ENCODE measurements at regions not wholly inside any gene's neighbourhood (a gene's known extent, or its start where the extent isn't known, plus 50 kb on each side); places are given as distances from the start of the nearest gene placed in this dataset.

- no peak for DNase-seq (ENCODE audit: low read depth)
These were observed 73.9 kb downstream of the CASP3 start for GRCh38 chr4:184575306-184575705.

GRCh38 chr4:184574861-184575260 is 74.4 kb downstream of the CASP3 start:
- DNase-seq (ENCODE audit: low read depth): no peak

- no peak for DNase-seq (ENCODE audit: low read depth)
These were observed 75.5 kb downstream of the CASP3 start for GRCh38 chr4:184573701-184574100.

DNA sequence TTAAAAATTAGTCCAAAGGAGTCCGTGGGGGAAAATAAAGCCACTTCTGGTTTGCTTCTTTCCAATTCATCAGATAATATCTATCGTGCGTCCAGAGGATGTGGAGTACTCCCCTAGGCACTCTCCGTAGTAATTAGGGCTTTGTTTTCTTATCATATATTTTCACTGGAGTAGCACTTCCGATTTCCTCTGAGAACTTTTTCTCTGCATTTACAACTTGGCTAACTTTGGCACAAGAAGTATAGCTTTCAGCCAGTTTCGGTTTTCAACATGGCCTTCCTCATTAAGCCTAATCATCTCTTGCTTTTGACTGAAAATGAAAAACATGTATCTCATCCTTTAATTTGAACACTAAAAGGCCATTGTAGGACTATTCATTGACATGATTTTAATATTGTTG is 80.5 kb downstream of the CASP3 start:
- DNase-seq (ENCODE audit: low read depth): no peak

DNA sequence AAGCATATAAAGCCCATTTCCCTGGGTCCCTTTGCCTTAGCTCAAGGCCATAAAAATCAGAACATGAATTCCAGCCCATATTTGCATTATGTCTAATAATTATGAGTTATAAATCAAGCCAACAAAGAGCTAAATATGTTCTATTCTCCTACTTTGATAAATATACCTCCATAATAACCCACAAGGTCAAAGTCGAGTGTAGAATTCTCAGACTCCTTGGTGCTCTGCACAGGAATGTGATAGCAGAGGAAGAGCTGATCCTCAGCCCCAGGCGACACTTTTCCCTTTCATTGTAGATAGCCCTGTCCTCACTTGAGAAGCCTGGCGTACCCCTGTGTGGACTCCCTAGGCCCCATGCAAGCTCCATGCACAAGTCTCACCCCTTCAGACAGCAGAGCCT is 85.6 kb downstream of the CASP3 start:
- DNase-seq (ENCODE audit: low read depth): no peak

GRCh38 chr4:184558996-184559395 is 84.6 kb upstream of the IRF2 start:
- DNase-seq (ENCODE audit: low read depth): no peak

DNA sequence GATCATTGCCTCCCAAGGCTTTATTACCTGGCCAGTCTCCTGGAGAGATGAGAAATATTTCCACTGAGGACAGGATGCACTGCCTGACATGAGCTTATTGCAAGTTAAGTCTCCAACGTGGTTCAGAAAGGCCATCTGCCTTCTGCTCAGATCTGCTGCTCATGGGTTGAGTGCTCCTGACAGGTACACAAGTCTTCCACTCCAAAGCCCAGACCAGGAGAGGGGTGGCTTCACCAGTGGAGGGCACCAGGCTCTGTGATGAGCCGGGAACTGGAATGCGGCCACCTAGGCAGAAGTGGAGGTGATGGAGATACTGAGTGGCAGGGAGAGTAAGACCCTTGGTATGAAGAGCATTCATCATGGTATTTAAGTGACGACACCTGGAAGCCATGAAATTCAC is 79.5 kb upstream of the IRF2 start:
- DNase-seq (ENCODE audit: low read depth): no peak

GRCh38 chr4:184550476-184550875 is 76.1 kb upstream of the IRF2 start:
- DNase-seq (ENCODE audit: low read depth): no peak

DNA sequence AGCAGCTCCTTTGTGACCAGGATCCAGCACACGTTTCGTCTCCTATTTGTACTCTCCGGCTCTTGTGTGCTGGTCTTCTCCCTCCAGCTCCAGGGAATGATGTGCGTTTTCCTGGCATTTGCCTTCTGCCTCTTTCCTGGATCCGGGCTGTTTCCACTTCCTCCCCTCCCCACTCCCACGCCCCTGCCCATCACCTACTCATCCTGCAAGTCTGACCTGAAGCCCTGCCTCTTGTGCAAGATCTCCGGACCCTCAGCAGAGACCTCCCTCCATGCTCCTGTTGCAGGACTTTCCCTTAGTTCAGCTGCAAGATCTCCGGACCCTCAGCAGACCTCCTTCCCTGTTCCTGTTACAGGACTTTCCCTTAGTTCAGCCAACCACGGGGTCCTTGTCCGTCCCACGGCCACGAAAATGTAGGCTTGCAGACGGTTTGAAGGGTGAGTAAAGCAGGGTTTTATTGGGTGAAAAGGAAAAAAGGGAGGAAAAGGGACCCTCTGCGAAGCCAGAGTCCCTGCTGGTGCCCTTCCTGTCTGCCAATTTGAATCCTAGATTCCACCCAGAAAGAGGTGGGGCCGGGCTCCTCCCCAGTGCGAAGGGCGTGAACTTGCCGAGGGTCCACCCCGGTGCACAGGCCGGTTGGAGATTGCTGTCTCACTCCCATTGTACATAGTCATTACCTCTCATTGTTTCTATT is 74.4 kb upstream of the IRF2 start:
- DNase-seq (ENCODE audit: low read depth): no peak

DNA sequence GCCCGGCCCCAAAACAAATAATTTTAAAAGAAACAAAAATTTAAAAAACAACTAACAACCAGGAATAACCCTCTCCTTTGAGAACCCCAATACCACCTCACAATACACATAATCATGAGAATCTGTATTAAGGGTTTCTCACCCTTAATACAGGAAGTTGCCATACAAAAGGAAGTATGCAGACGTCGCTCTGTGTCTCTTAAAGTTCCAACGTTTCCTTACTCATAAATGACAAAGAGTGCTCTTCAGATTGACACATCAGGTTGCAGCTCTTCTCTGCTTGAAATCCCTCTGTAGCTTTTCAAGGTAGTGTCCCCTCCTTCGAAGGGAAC is 73.9 kb upstream of the IRF2 start:
- no peak for DNase-seq (ENCODE audit: low read depth)

DNA sequence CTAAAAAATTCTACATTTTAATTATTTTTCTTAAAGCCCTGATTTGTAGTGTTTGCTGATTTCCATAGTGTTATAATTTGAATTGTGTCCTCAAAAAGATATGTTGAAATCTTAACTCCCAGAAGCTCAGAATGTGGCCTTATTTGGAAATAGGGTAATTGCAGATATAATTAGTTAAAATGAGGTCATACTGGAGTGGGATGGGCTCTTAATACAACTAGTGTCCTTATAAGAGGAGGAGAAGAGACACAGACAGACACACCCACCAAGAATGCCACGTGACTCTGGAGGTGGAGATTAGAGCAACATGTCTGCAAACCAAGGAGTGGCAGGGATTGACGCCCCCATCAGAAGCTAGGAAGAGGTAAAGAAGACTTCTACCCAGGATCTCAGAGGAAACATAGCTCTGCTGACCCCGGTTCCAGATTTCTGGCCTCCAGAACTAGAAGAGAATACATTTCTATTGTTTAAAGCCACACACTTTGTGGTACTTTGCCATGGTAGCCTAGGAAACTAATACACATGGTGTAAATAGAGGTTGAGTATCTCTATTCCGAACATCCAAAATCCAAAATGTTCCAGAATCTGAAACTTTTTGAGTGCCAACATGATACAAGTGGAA is 70.5 kb upstream of the IRF2 start:
- no peak for DNase-seq (ENCODE audit: low read depth)

- DNase-seq (ENCODE audit: low read depth): no peak
These were observed 67.6 kb upstream of the IRF2 start for GRCh38 chr4:184541907-184542306.

- no peak for DNase-seq (ENCODE audit: low read depth)
These were observed 66.0 kb upstream of the IRF2 start for GRCh38 chr4:184540307-184540706.

- DNase-seq (ENCODE audit: low read depth): peak; percentile 77
These were observed 63.8 kb upstream of the IRF2 start for GRCh38 chr4:184538023-184538599.

DNA sequence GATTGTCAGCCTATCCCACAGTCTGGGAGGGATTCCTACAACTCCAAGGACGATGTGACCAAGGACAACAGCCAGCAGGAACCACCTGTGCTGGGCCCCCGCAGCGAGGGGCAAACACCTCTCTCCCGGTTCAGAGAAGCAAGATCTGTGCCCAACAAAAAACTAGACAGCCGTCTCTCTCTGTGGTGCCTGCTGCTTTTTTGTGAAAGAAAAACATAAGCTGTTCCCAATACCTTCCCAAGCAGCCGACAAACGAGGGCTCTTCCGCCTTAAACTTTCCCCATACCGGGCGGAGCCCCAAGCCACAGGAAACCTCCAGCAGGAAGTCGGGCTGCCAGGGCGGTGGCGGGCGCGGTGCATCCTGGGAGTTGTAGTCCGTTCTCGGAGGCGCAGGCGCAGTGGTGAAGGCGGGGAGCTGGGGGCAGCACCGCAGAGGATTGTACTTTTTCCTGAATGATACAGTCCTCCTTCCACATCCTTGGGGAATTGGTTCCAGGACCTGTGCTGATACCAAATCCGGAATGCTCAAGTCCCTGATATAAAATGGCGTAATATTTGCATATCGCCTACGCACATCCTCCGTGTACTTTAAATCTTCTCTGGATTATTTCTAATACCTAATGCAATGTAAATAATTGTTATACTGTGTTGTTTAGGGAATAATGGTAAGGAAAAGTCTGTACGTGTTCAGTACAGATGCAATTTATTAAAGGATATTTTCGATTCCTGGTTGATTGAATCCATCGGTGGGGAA is 63.1 kb upstream of the IRF2 start:
- peak; percentile 77 for DNase-seq (ENCODE audit: low read depth)

DNA sequence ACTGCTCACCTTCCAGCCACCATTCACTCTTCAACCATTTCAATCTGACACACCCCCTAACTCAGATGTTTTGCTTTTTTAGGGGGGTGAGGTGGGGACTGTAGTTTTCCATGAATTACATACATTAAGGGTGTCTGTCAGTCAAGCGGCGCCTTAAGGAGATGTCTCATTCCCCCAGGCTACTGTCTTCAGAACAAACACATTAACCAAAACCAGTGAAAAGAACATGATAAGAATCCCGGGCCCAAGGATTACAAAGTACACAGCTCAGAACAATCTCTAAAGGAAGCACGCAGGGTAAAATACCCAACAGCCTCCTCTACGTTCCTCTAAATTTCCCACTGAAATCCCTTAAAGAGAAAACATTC is 62.5 kb upstream of the IRF2 start:
- no peak for DNase-seq (ENCODE audit: low read depth)

DNA sequence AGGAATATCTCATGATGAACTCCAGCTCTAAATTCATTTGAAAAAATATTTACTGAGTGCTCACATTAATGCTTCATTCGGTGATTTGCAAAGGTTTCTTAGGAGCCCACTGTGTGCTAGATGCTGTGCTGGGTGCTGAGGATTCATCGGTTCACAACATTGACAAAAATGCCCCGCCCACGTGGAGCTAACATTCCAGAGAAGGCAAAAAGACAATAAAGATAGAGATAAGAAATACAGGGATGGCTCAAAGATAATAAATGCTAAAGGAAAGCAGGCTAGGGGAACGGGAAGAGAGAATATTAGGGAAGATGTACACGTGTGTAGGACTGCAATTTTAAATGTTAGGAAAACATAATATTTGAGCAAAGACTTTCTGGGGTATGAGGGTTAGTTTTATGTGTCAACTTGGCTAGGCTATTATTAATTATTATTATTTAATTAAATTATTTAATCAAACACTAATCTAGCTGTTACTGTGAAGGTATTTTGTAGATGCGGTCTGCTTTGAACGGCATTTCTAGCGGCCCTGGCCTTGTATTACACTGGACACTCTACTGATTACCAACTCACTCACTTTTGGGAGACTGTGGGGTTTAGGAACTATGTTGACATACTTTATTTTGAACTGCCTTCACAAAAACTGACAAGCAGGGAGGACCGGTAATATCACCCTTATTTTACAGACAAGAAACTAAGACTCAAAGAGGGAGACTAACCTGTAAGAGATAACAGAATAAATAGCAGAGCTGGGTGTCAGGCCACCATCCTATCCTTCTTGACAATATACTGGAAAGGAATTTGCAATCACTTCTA is 61.9 kb upstream of the IRF2 start:
- no peak for DNase-seq (ENCODE audit: low read depth)

DNA sequence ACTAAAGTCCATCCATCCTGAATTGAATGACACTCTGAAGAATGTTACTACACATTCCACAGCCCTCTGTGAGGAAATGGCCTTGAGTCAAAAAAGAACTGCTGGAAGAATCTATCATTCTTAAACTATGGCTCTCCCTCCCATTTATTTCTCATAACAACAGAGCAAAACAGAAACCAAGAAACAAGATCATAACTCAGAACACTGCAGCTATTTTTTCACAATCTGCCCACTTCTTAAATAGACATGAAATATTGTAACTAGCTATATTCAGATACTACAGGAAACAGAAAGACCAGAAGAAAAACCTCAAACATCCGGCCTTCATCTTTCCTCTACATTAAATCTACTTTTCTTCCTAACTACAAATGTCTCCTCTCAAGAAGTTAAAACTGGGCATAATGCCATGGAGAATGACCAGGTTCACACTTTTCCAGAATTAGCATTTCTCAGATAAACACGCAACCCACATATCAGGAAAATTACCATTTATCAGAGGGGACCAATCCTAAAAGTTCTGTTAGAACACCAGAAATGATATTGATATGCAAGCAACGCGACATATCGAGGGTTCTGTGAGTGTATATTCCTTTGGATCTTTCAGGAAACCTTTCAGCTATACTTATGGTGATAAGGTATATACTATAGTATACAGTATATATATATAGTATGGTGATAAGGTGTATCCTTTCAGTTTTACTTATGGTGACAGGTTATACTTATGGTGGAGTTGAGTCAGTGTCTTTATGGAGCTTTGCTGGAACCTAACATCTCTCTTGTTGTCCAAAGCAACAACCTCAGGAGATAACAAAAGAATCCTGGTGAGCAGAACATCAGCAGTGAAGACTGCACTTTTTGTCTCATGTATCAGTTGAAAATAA is 60.4 kb upstream of the IRF2 start:
- peak; percentile 46 for DNase-seq (ENCODE audit: low read depth)

DNA sequence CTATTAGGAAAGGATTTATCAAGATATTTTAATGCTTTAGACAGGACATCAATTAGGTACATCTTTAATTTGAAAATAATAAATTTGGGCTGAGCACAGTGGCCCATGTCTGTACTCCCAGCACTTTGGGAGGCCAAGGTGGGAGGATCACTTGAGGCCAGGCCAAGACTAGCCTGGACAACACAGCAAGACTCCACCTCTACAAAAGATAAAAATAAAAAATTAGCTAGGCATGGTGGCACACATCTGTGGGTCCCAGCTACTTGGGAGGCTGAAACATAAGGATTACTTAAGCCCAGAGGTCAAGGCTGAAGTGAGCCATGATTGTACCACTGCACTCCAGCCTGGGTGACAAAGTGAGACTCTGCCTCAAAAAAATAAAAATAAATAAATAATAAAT is 59.6 kb upstream of the IRF2 start:
- DNase-seq (ENCODE audit: low read depth): no peak

GRCh38 chr4:184531008-184531407 is 56.7 kb upstream of the IRF2 start:
- no peak for DNase-seq (ENCODE audit: low read depth)

GRCh38 chr4:184529283-184529682 is 54.9 kb upstream of the IRF2 start:
- no peak for DNase-seq (ENCODE audit: low read depth)
